ENCODE measurements at regions not wholly inside any gene's neighbourhood (a gene's known extent, or its start where the extent isn't known, plus 50 kb on each side); places are given as distances from the start of the nearest gene placed in this dataset.

- TF ChIP-seq POLR2A (IDR thresholded peaks at IDR 0.05) (no peak), CTCF (IDR thresholded peaks at IDR 0.05) (no peak)
These were observed 164.0 kb downstream of the TFCP2L1 start for GRCh38 chr2:121120991-121121390.

All from upper lobe of left lung (tissue), 4 donors.